SK-N-SH (cell line): ENCODE measurements at regions not wholly inside any gene's neighbourhood (a gene's known extent, or its start where the extent isn't known, plus 50 kb on each side); places are given as distances from the start of the nearest gene placed in this dataset.

Experiments used
- CTCF ChIA-PET: fragments of 300-600, 350-600 bp; formaldehyde crosslinking; extraction: SDS; loops from one replicate; lab custom pipeline; 2021; lab: Yijun Ruan, JAX
- POLR2A ChIA-PET: fragments of 350-600 bp; sonication (Branson Sonifier 250); formaldehyde crosslinking; extraction: SDS; loops from one replicate; lab custom pipeline; 2020; ENCODE audit warnings: antibody characterized with exemption, inconsistent platforms; lab: Yijun Ruan, JAX
- DNase-seq: peaks from one replicate; pipeline ENCODE4 v3.0.0; 2012
- H2AFZ ChIP-seq: fragments of 200-600 bp; sonication (generic); 2 replicates; pipeline ENCODE4 v1.8.1; 2016; ENCODE audit warnings: antibody characterized with exemption, mild to moderate bottlenecking, low read depth
- H3F3A ChIP-seq: fragments of 200-600 bp; sonication (generic); replicated peaks from 2 replicates; pipeline ENCODE3; 2016; ENCODE audit warnings: antibody characterized with exemption, mild to moderate bottlenecking; ENCODE audit not compliant: insufficient read depth
- H3K27ac ChIP-seq, 2 experiments: fragments of 200-500 bp in 1 of 2; fragments of 200-600 bp in 1 of 2; sonication (Bioruptor generic) in 1 of 2; sonication (generic), shearing (Covaris generic) in 1 of 2; 2 replicates each; pipeline versions ENCODE4 v1.5.1 to v1.6.1; 2014 to 2016; ENCODE audit warnings: low read depth in 2 of 2, inconsistent platforms in 1 of 2, low read length in 1 of 2, mild to moderate bottlenecking in 1 of 2, mixed read lengths in 1 of 2
- H3K27me3 ChIP-seq: fragments of 200-600 bp; sonication (generic), shearing (Covaris generic); 2 replicates; pipeline ENCODE4 v1.6.1; 2016; ENCODE audit warnings: mixed run types; ENCODE audit not compliant: insufficient read depth
- H3K36me3 ChIP-seq, 2 experiments: fragments of 200-500 bp in 1 of 2; fragments of 200-600 bp in 1 of 2; sonication (Bioruptor generic) in 1 of 2; sonication (generic) in 1 of 2; replicated peaks in 1 of 2; 2 replicates each; pipeline versions ENCODE3 to v1.5.1; 2014 to 2016; ENCODE audit warnings: low read length in 1 of 2, mild to moderate bottlenecking in 1 of 2; ENCODE audit not compliant: insufficient read depth in 2 of 2, control insufficient read depth in 1 of 2
- H3K4me1 ChIP-seq, 2 experiments: fragments of 200-500 bp in 1 of 2; fragments of 200-600 bp in 1 of 2; sonication (Bioruptor generic) in 1 of 2; sonication (generic), shearing (Covaris generic) in 1 of 2; 2 replicates each; pipeline versions ENCODE4 v1.5.1 to v1.6.1; 2014 to 2016; ENCODE audit warnings: low read depth in 1 of 2, low read length in 1 of 2, mixed run types in 1 of 2; ENCODE audit not compliant: insufficient read depth in 2 of 2, control insufficient read depth in 1 of 2
- H3K4me2 ChIP-seq: fragments of 200-600 bp; sonication (generic), shearing (Covaris generic); 2 replicates; pipeline ENCODE4 v1.6.1; 2017; ENCODE audit warnings: mixed run types
- H3K4me3 ChIP-seq, 2 experiments: fragments of 200-500 bp in 1 of 2; fragments of 200-600 bp in 1 of 2; sonication (Bioruptor generic) in 1 of 2; sonication (generic), shearing (Covaris generic) in 1 of 2; 2 replicates each; pipeline versions ENCODE4 v1.5.1 to v1.8.1; 2014 to 2016; ENCODE audit warnings: low read depth in 2 of 2, inconsistent platforms in 1 of 2, low read length in 1 of 2, mild to moderate bottlenecking in 1 of 2, mixed read lengths in 1 of 2, moderate library complexity in 1 of 2
- H3K79me2 ChIP-seq: fragments of 200-600 bp; sonication (generic); 2 replicates; pipeline ENCODE4 v1.8.1; 2017; ENCODE audit warnings: mild to moderate bottlenecking; ENCODE audit not compliant: insufficient read depth
- H3K9ac ChIP-seq: fragments of 200-600 bp; sonication (generic); 2 replicates; pipeline ENCODE4 v1.6.1; 2017; ENCODE audit warnings: mixed run types
- H3K9me2 ChIP-seq: fragments of 200-600 bp; sonication (generic); 2 replicates; pipeline ENCODE4 v1.6.1; 2017; ENCODE audit warnings: mixed run types
- H3K9me3 ChIP-seq: fragments of 200-600 bp; sonication (generic); 2 replicates; pipeline ENCODE4 v1.6.1; 2017; ENCODE audit warnings: mixed run types, mild to moderate bottlenecking, moderate library complexity
- H4K20me1 ChIP-seq: fragments of 200-600 bp; sonication (generic); 2 replicates; pipeline ENCODE4 v1.6.1; 2017; ENCODE audit warnings: mild to moderate bottlenecking, mixed run types; ENCODE audit not compliant: insufficient read depth
- CHD2 ChIP-seq: fragments of 150-350 bp; IDR thresholded peaks from 2 replicates; pipeline ENCODE4 v1.6.1; 2018; ENCODE audit warnings: low read length; ENCODE audit not compliant: partially characterized antibody
- ELF1 ChIP-seq: IDR thresholded peaks from 2 replicates; pipeline ENCODE4 v1.4.0; 2012
- EP300 ChIP-seq, 2 experiments: IDR thresholded peaks; 2 replicates each; pipeline versions ENCODE4 v1.4.0 to v1.6.1; 2012; ENCODE audit warnings: borderline replicate concordance in 1 of 2, low read depth in 1 of 2, low read length in 1 of 2
- EZH2phosphoT487 ChIP-seq: fragments of 200-600 bp; sonication (generic); IDR thresholded peaks from 2 replicates; pipeline ENCODE4 v1.6.1; 2017; ENCODE audit warnings: low read depth, mixed run types, mild to moderate bottlenecking, antibody characterized with exemption, moderate library complexity, borderline replicate concordance
- FOSL2 ChIP-seq: IDR thresholded peaks from 2 replicates; pipeline ENCODE4 v1.4.0; 2012; ENCODE audit warnings: low read depth, mild to moderate bottlenecking, moderate library complexity, borderline replicate concordance
- FOXJ3 ChIP-seq: sonication (generic); formaldehyde crosslinking; IDR thresholded peaks from 2 replicates; pipeline ENCODE4 v1.5.1; 2020; ENCODE audit warnings: mild to moderate bottlenecking, missing genetic modification reagents
- GATA2 ChIP-seq: sonication (generic); formaldehyde crosslinking; IDR thresholded peaks from 2 replicates; pipeline ENCODE4 v1.5.0; 2020; ENCODE audit warnings: mild to moderate bottlenecking, missing genetic modification reagents
- PBX3 ChIP-seq: IDR thresholded peaks from 2 replicates; pipeline ENCODE4; 2012
- RFX5 ChIP-seq: IDR thresholded peaks from 2 replicates; pipeline ENCODE4 v1.6.1; 2012; ENCODE audit warnings: mild to moderate bottlenecking, improper control_type of control experiment, low read length
- TAF1 ChIP-seq: IDR thresholded peaks from 2 replicates; pipeline ENCODE4 v1.6.1; 2012; ENCODE audit warnings: low read depth, mild to moderate bottlenecking, low read length, moderate library complexity, borderline replicate concordance
- WGBS: methylation state at CpG from one replicate; pipeline ENCODE4 v1.1.6; 2017; ENCODE audit warnings: low lambda C conversion rate; 5-methylcytosine and 5-hydroxymethylcytosine counted together
- TF ChIP-seq, protein P1 (sequence below): IDR thresholded peaks from 2 replicates; pipeline ENCODE4 v1.4.0; 2012; ENCODE audit warnings: low read depth, borderline replicate concordance
- TF ChIP-seq, protein P2 (sequence below): fragments of 150-350 bp; IDR thresholded peaks from 2 replicates; pipeline ENCODE4 v1.6.1; 2016; ENCODE audit warnings: mild to moderate bottlenecking, low read depth, low read length

DNA sequence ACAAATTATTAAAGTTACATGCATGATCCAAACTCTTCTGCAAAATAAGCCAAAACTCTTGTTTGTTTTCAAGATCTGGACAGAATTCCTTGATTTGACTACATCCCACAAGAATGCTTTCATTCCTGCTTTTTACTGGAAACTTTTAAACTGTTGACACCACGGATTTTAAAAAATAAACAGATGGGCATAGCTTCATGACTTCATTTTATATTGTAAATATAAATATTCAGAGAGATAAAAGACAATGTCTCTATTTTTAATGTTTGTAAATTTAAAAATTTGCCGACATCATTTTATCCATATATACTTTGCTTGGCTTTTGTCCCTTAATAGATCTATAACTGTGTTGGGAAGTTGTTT lies 134.3 kb upstream of the DCN start:
- ChIA-PET POLR2A (no interaction called here), CTCF (interaction anchor here (1.6 to 3.8 kb wide), 3 partner anchors 9 to 139 kb away, joined by 4 to 22 read pairs (median 6); no protein-coding TSS in a partner anchor)
- WGBS = 54% methylated on average over 2 of the region's 2 CpGs
- Histone ChIP-seq H3K9me3 (no peaks in the 10 kb centered on the region), H2AFZ (no peak overlapping the region), H3F3A (no peaks in the 10 kb centered on the region), H3K9ac (no peak overlapping the region), H3K27ac (peak overlapping the region in 1 of 2 experiments; percentile 85; a peak in 1 of 4 replicates), H3K9me2 (no peaks in the 10 kb centered on the region), H4K20me1 (no peaks in the 10 kb centered on the region), H3K4me3 (no peak overlapping the region), H3K4me1 (no peaks in the 10 kb centered on the region; a peak in 1 of 4 replicates), H3K27me3 (no peaks in the 10 kb centered on the region), H3K36me3 (no peaks in the 10 kb centered on the region), H3K4me2 (no peak overlapping the region), H3K79me2 (no peaks in the 10 kb centered on the region)
- DNase-seq = no peak
- TF ChIP-seq EP300 (IDR thresholded peaks at IDR 0.05; ENCODE audit: borderline replicate concordance in 1 of 2, low read depth in 1 of 2, low read length in 1 of 2) (no peak), RFX5 (no peak)

- no peak overlapping the region for H3K9ac ChIP-seq
- CTCF ChIA-PET = interaction anchor here (0.9 to 3.8 kb wide), 4 partner anchors 9 to 139 kb away, joined by 4 to 22 read pairs (median 5); no protein-coding TSS in a partner anchor
- POLR2A ChIA-PET = no interaction called here
- DNase-seq = no peak
- H3K9me2 ChIP-seq = no peaks in the 10 kb centered on the region
- no peaks in the 10 kb centered on the region for H3K79me2 ChIP-seq
- no peaks in the 10 kb centered on the region for H3F3A ChIP-seq
- TF ChIP-seq RFX5 (no peak), FOSL2 (no peak), EZH2phosphoT487 (no peak), ELF1 (no peak), CHD2 (no peak), GATA2 (CRISPR knock-in tag) (no peak), FOXJ3 (CRISPR knock-in tag) (no peak), PBX3 (no peak), TAF1 (no peak)
- TF ChIP-seq, protein P1, sequence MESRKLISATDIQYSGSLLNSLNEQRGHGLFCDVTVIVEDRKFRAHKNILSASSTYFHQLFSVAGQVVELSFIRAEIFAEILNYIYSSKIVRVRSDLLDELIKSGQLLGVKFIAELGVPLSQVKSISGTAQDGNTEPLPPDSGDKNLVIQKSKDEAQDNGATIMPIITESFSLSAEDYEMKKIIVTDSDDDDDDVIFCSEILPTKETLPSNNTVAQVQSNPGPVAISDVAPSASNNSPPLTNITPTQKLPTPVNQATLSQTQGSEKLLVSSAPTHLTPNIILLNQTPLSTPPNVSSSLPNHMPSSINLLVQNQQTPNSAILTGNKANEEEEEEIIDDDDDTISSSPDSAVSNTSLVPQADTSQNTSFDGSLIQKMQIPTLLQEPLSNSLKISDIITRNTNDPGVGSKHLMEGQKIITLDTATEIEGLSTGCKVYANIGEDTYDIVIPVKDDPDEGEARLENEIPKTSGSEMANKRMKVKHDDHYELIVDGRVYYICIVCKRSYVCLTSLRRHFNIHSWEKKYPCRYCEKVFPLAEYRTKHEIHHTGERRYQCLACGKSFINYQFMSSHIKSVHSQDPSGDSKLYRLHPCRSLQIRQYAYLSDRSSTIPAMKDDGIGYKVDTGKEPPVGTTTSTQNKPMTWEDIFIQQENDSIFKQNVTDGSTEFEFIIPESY = no peak
- TF ChIP-seq, protein P2, sequence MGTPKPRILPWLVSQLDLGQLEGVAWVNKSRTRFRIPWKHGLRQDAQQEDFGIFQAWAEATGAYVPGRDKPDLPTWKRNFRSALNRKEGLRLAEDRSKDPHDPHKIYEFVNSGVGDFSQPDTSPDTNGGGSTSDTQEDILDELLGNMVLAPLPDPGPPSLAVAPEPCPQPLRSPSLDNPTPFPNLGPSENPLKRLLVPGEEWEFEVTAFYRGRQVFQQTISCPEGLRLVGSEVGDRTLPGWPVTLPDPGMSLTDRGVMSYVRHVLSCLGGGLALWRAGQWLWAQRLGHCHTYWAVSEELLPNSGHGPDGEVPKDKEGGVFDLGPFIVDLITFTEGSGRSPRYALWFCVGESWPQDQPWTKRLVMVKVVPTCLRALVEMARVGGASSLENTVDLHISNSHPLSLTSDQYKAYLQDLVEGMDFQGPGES = no peak
- no peaks in the 10 kb centered on the region for H3K36me3 ChIP-seq
- H4K20me1 ChIP-seq = no peaks in the 10 kb centered on the region
- H2AFZ ChIP-seq = no peak overlapping the region
- WGBS = 71% methylated on average over 1 of the region's 1 CpG
- peak overlapping the region in 1 of 2 experiments; percentile 85; a peak in 2 of 4 replicates for H3K27ac ChIP-seq
- no peaks in the 10 kb centered on the region; a peak in 1 of 4 replicates for H3K4me1 ChIP-seq
- no peaks in the 10 kb centered on the region for H3K9me3 ChIP-seq
- H3K4me2 ChIP-seq = no peak overlapping the region
- H3K4me3 ChIP-seq = no peak overlapping the region
- no peaks in the 10 kb centered on the region for H3K27me3 ChIP-seq
Observed at GRCh38 chr12:91316161-91316906, 133.7 kb upstream of the DCN start.
